ENCODE measurements at regions not wholly inside any gene's neighbourhood (a gene's known extent, or its start where the extent isn't known, plus 50 kb on each side); places are given as distances from the start of the nearest gene placed in this dataset.
"Not testable (repeated sequence)": the region's sequence is repeated elsewhere in the genome, so short reads cannot be mapped to it uniquely, and the experiment has no call there.

GRCh38 chr6:37566111-37566949 is 66.6 kb upstream of the CCDC167 start:
- H3K4me1 Mint-ChIP-seq (ENCODE audit: unreplicated experiment): peaks cover 12% of the 10 kb centered on the region
- H3K36me3 Mint-ChIP-seq (ENCODE audit: unreplicated experiment): no peaks in the 10 kb centered on the region
- H3K27me3 Mint-ChIP-seq (ENCODE audit: unreplicated experiment): peaks cover 22% of the 10 kb centered on the region
- peak; percentile 91 for DNase-seq (ENCODE audit: extremely low spot score, unreplicated experiment)
- H3K27ac Mint-ChIP-seq (ENCODE audit: unreplicated experiment): no peak overlapping the region
- peak overlapping the region; percentile 67 for H3K4me3 Mint-ChIP-seq (ENCODE audit: unreplicated experiment)
- H3K9me3 Mint-ChIP-seq (ENCODE audit: unreplicated experiment): no peaks in the 10 kb centered on the region
- TF ChIP-seq CTCF (IDR thresholded peaks at IDR 0.05): peak; percentile 95

GRCh38 chr6:37565267-37566110 is 65.8 kb upstream of the CCDC167 start:
- no peak for DNase-seq (ENCODE audit: extremely low spot score, unreplicated experiment)
- peaks cover 19% of the 10 kb centered on the region for H3K27me3 Mint-ChIP-seq (ENCODE audit: unreplicated experiment)

GRCh38 chr6:37562926-37563288 is 63.2 kb upstream of the CCDC167 start:
- DNase-seq (ENCODE audit: extremely low spot score, unreplicated experiment); H3K27ac Mint-ChIP-seq (ENCODE audit: unreplicated experiment); H3K9me3 Mint-ChIP-seq (ENCODE audit: unreplicated experiment); H3K4me3 Mint-ChIP-seq (ENCODE audit: unreplicated experiment); H3K36me3 Mint-ChIP-seq (ENCODE audit: unreplicated experiment): not testable (repeated sequence)
- peaks cover 12% of the 10 kb centered on the region for H3K4me1 Mint-ChIP-seq (ENCODE audit: unreplicated experiment)
- H3K27me3 Mint-ChIP-seq (ENCODE audit: unreplicated experiment): peaks cover 25% of the 10 kb centered on the region

More at GRCh38 chr6:37565267-37566110, 65.8 kb upstream of the CCDC167 start:
- H3K36me3 Mint-ChIP-seq (ENCODE audit: unreplicated experiment): no peaks in the 10 kb centered on the region
- TF ChIP-seq CTCF (IDR thresholded peaks at IDR 0.05): peak; percentile 6
- H3K27ac Mint-ChIP-seq (ENCODE audit: unreplicated experiment): no peak overlapping the region
- peaks cover 3% of the 10 kb centered on the region for H3K9me3 Mint-ChIP-seq (ENCODE audit: unreplicated experiment)
- peaks cover 12% of the 10 kb centered on the region for H3K4me1 Mint-ChIP-seq (ENCODE audit: unreplicated experiment)
- H3K4me3 Mint-ChIP-seq (ENCODE audit: unreplicated experiment): peak overlapping the region; percentile 67

- Mint-ChIP-seq H3K9me3 (ENCODE audit: unreplicated experiment) (peaks cover 5% of the 10 kb centered on the region), H3K27ac (ENCODE audit: unreplicated experiment) (no peak overlapping the region), H3K36me3 (ENCODE audit: unreplicated experiment) (no peaks in the 10 kb centered on the region), H3K4me1 (ENCODE audit: unreplicated experiment) (peaks cover 12% of the 10 kb centered on the region), H3K4me3 (ENCODE audit: unreplicated experiment) (no peak overlapping the region), H3K27me3 (ENCODE audit: unreplicated experiment) (peaks cover 25% of the 10 kb centered on the region)
- no peak for TF ChIP-seq CTCF (IDR thresholded peaks at IDR 0.05)
- no peak for DNase-seq (ENCODE audit: extremely low spot score, unreplicated experiment)
These were observed 61.7 kb upstream of the CCDC167 start for GRCh38 chr6:37561361-37561760.

- peaks cover 9% of the 10 kb centered on the region for H3K4me1 Mint-ChIP-seq (ENCODE audit: unreplicated experiment)
- no peaks in the 10 kb centered on the region for H3K36me3 Mint-ChIP-seq (ENCODE audit: unreplicated experiment)
- no peak overlapping the region for H3K4me3 Mint-ChIP-seq (ENCODE audit: unreplicated experiment)
- H3K27ac Mint-ChIP-seq (ENCODE audit: unreplicated experiment): no peak overlapping the region
- H3K27me3 Mint-ChIP-seq (ENCODE audit: unreplicated experiment): peaks cover 25% of the 10 kb centered on the region
- no peak for DNase-seq (ENCODE audit: extremely low spot score, unreplicated experiment)
- TF ChIP-seq CTCF (IDR thresholded peaks at IDR 0.05): no peak
- H3K9me3 Mint-ChIP-seq (ENCODE audit: unreplicated experiment): peaks cover 5% of the 10 kb centered on the region
These were observed 61.0 kb upstream of the CCDC167 start for GRCh38 chr6:37560737-37561103.

All from osteocyte (in vitro differentiated cells).